Activated CD4-positive, CD25-positive, alpha-beta regulatory T cell treated with anti-CD3 and anti-CD28 coated beads, Interleukin-2, amount 50 U/mL, for 72 hours (primary cell): ENCODE measurements at regions not wholly inside any gene's neighbourhood (a gene's known extent, or its start where the extent isn't known, plus 50 kb on each side); places are given as distances from the start of the nearest gene placed in this dataset.

Source experiments
- DNase-seq: peaks from one replicate; pipeline ENCODE4 v3.0.0; 2021

GRCh38 chr11:45435706-45436105, 149.6 kb upstream of the SYT13 start:
- DNase-seq = no peak

- no peak for DNase-seq
Measured at GRCh38 chr11:45432910-45433309, 146.8 kb upstream of the SYT13 start.

DNA sequence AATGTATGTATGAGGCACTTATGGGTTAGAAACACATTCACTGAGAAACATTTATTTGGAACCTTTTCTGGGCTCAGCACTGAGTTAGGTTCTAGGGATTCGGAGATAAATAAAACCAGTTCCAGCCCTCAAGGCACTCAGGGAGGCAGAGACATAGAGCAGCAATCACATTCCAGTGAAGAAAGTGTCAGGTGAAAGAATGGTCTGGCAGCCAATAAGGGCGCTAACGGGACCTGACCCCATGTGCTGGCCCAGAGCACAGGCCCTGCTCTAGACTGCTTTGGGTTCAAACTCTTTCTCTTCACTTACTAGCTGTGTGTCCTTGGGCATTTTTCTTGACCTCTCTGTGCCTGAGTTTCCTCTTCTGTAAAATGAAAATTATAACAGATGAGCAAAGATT, 146.0 kb upstream of the SYT13 start:
- no peak for DNase-seq

GRCh38 chr11:45431046-45432018, 145.2 kb upstream of the SYT13 start:
- DNase-seq = no peak

DNA sequence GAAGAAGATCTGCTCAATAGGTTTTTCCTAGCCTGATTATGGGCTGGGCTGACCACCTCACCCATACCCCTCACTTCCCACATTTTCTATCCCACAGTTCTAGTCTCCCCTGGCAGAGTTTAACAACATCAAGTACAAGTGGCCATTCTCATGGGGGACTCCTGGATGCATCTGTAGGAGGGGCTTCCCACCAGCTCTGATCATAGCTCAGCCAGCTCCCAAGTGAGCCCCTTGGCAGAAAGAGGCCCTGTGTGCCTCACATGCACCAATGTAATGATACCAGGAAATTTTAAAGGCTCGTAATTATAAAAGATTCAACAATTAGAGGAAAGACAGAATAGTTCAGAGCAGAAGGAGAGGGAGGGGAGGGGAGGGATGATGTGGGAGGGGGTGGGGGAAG, 144.2 kb upstream of the SYT13 start:
- DNase-seq = no peak

DNA sequence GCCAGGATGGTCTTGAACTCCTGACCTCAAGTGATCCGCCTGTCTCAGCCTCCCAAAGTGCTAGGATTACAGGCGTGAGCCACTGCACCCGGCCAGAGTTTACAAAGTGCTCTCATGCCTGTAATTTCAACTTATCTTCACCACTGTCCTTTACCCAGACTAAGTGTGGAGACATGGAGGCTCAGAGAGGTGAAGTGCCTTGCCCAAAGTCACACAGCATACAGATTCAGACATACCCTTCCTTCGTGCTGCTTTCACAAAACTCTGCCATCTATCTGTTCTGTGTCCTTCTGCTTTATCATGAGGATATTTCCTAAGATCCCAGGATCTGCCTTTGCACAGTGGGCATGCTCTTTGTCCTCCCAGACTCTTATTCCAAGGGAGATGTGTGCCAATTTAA, 143.6 kb upstream of the SYT13 start:
- no peak for DNase-seq

GRCh38 chr11:45428541-45429230, 142.5 kb upstream of the SYT13 start:
- no peak for DNase-seq

DNA sequence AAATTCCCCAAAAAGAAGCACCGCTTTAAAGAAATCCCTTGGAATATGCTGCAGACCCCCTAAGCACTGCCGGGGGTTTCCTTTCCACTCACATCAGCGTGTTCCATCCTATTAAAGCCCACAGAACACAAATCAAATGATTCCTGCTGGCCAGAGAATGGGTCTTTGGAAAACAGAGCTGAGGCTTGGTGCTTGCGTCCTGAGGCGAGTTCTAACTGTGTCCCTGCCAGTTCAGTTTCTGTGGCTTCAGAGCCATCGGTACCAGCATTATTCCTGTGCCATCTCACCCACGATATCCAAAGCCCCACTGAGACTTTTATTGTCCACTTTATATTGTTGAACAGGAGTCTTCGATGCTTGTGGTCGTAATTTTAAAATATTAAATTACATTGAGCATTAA, 142.0 kb upstream of the SYT13 start:
- DNase-seq = no peak

DNA sequence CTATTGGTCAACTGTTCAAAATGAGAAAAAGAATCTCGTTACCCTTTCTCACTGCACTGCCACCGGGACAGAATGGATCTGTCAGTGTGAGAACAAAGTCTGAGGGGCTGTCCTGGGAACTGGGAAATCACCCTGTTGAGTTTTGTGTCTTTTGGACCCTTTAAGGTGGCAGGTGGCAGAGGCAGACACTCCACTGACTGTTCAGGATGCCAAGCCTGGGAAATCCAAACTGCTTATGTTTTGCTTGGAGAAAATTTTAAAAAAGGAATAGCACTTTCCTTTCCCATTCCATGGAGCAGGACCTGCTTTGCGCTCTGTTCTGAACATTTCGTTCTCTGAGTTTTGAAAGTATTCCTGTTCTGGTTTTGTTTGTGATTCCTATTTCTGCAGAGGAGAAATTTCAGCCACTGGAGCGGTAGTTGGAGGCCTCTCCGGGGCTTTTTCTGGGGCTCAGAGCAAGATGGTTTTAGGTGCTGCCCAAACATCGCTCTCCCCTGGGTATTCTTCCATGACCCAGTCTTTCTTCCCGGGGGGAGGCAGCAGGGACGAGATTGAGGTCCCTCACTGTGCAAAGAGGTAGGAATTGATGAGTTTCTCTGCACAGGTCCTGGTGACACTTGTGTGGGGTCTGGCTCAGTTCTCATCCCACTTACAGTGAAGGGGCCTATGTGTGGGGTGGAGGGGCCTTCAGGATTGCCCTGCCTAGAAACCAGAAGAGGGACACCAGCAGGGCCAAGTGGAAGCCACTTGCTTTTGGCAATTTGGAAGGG, 138.5 kb upstream of the SYT13 start:
- no peak for DNase-seq

GRCh38 chr11:45423475-45424120, 137.5 kb upstream of the SYT13 start:
- no peak for DNase-seq

- no peak for DNase-seq
Measured at GRCh38 chr11:45423036-45423435, 136.9 kb upstream of the SYT13 start.

- DNase-seq = no peak
Measured at GRCh38 chr11:45414088-45414487, 127.9 kb upstream of the SYT13 start.

DNA sequence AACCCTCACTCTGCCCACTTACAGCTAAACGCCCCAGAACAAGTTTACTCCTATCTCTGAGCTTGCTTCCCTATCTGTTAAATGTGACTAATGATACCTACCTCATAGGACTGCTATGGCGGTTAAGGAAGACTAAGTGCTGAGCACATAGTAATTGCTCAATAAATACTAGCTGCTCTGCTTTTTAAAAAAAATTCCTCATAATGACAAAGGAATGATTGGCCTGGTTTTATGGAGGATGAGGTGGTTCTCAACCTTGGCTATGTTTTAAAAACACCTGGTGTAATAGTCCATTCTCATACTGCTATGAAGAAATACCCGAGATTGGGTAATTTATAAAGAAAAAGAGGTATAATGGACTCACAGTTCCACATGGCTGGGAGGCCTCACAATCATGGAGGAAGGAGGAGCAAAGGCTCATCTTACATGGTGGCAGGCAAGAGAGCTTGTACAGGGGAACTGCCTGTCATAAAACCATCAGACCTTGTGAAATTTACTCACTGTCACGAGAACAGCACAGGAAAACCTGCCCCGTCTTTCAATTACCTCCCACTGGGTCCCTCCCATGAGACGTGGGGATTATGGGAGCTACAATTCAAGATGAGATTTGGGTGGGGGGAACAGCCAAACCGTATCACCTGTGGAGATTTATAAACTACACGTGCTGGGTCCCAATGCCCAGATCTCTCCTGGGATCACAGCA, 127.2 kb upstream of the SYT13 start:
- DNase-seq = no peak

- no peak for DNase-seq
Measured at GRCh38 chr11:45412521-45412920, 126.4 kb upstream of the SYT13 start.

DNA sequence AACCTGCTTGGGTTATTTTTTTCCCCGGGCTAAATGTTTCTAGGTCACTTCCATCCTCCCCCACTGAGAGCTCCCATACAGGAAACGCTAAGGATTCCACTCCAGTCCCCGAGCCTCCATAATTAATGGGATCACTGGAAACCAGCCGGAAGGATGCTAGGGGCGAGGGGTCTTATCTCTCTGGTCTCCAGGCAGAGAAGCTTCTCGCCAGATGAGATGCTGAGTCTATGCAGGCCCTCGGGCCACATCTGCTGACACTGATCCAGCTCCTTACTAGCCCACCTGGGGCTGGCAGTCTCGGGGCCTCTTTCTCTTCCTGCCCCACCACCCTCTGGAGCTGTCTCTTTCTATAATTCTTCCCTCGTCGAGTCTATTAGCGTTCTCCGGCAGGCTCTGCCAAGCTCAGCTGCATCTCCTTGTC, 125.9 kb upstream of the SYT13 start:
- DNase-seq = no peak

- DNase-seq = no peak
Measured at GRCh38 chr11:45411228-45411946, 125.2 kb upstream of the SYT13 start.

GRCh38 chr11:45410391-45411227, 124.5 kb upstream of the SYT13 start:
- no peak for DNase-seq

DNA sequence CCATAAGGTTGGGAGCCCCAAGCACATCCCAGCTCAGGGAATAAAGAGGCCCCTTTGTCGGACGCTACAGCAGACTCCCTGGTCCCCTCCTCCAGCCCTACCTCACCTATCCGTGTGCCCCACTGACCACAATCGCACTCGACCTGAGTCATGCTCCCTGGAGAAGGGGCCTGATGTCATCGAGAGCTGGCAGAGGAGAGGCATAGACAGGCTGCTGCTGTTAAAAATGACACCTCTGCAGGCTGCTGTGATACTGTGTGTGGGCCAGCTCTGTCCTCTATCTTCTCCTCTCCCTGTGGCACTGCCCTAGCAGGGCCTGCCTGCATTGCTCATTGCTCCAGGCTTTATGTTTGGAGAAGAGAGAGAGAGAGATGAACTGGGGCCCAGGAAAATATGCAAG, 123.4 kb upstream of the SYT13 start:
- no peak for DNase-seq

DNA sequence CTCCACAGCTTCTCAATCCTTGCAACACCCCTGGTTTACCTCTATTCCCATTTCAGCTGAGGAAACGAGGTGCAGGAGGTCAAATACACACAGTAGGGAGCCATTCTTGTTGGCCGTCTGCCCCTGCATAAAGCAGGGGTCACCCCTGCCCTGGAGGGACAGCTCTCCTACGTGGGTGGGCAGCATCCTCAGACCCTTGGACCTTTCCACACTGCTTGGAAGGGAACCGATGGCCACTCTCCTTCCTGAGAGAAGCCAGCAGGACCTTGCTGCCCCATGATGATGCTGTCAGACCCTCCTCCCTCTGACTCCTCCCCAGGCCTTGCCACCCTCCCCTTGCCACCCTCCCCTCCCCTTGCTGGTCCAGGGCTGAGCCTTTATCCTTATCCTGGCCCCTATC, 121.1 kb upstream of the SYT13 start:
- DNase-seq = no peak

DNA sequence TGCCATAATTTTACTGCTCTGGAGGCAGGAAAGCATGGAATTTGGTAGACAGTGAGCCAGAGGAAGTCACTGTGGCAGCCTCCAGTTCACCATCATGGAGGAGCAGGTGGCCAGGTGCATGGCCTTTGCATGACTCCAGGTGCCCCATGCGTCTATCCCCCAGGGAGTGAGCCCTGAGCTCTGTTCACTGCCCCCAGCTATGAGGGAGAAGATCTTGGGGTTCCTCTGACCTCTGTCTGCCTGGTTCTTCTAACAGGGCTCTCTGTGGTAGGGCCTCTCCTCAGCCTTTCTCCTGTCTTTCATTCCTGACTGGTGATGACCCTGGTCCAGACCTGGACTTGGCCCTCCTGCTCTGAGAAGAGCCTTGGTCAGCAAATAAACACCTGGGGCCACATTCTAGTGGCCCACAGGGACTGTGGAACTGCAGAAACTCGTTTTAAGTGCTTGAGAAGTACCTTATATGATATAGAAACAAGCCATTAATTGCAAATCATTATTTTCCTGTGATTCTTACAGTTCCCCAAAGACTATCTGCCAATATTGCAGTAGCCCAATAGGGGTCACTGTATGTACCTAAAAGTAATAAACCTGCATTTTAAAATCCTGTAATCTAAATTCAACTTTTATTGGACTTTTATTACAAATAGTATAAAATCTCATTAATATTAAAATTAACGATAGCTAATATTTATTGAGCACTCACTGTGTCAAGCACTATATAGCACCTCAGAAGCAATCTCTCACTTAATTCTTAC, 120.0 kb upstream of the SYT13 start:
- DNase-seq = no peak
